Fibroblast of villous mesenchyme (primary cell): ENCODE measurements at regions not wholly inside any gene's neighbourhood (a gene's known extent, or its start where the extent isn't known, plus 50 kb on each side); places are given as distances from the start of the nearest gene placed in this dataset.
A peak's percentile ranks its signal among the peaks of the same experiment; 100 is the strongest.

Experiments used
- DNase-seq: peaks from one replicate; pipeline ENCODE4 v3.0.0-alpha.2; 2010; ENCODE audit warnings: low read depth
- H3K4me3 ChIP-seq: 2 replicates; pipeline ENCODE4 v1.5.1; 2011; ENCODE audit warnings: low read depth, mild to moderate bottlenecking, low read length
- TF ChIP-seq, protein P1 (sequence below): IDR thresholded peaks from 2 replicates; pipeline ENCODE4 v1.5.1; 2012; ENCODE audit warnings: low read depth, mild to moderate bottlenecking, low read length; ENCODE audit not compliant: insufficient read depth

DNA sequence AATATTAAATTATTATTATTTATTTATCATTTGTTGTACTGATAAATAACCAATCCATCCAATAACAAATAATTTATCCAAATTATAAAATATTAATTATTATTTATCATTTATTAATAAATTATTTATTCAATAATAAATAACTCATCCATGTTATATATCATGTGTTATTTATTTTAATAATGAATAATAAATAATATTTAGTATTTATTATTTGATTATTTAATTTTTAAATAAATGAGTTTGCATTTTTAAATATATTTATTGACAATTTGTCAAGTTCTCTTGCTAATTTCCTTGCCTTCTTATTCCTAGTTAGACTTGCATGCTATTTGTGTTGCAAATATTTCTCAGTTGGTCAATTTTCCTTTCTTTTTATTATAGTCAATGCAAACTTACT is 995.4 kb downstream of the TSN start:
- H3K4me3 ChIP-seq, result no peak overlapping the region
- no peak for DNase-seq
- TF ChIP-seq, protein P1, sequence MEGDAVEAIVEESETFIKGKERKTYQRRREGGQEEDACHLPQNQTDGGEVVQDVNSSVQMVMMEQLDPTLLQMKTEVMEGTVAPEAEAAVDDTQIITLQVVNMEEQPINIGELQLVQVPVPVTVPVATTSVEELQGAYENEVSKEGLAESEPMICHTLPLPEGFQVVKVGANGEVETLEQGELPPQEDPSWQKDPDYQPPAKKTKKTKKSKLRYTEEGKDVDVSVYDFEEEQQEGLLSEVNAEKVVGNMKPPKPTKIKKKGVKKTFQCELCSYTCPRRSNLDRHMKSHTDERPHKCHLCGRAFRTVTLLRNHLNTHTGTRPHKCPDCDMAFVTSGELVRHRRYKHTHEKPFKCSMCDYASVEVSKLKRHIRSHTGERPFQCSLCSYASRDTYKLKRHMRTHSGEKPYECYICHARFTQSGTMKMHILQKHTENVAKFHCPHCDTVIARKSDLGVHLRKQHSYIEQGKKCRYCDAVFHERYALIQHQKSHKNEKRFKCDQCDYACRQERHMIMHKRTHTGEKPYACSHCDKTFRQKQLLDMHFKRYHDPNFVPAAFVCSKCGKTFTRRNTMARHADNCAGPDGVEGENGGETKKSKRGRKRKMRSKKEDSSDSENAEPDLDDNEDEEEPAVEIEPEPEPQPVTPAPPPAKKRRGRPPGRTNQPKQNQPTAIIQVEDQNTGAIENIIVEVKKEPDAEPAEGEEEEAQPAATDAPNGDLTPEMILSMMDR, result no peak

DNA sequence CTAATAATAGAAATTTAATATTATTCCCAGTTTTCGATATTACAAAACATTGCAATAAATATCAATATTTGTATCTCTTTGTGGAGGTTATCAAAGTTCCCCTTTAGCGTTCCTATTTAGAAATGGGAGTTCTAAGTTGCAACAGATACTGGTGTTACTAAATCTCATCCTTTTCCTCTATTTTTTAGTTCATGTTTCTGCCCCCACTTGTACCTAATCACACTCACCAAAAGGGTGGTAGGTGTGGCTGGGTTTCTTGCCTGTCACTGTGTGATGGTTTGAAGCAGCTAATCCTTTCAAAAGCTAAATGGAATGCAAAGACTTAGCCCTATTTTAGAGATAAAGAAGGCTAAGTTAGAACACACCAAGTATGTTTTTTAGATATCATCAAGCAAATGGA is 997.9 kb downstream of the TSN start:
- H3K4me3 ChIP-seq, result no peak overlapping the region
- TF ChIP-seq, protein P1, result no peak
- DNase-seq, result peak; percentile 37

DNA sequence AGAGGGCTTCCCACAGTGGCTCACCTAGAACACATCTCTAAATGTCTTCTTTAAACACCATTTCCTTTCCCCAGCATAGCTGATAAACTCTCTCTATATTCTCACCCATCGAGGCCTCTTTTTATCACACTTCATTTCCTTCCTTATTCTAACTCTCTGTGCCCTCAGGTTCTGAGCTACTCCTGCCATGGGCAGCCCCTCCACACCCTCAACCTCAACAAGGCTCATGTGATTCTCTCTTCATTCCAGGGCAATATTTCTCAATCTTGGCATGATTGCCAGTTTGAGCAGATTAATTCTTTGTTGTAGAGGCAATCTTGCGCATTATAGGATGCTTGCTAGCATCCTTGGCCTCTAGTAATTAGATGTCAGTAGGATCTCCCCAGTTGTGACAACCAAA is 999.1 kb downstream of the TSN start:
- TF ChIP-seq, protein P1, result no peak
- H3K4me3 ChIP-seq, result no peak overlapping the region
- no peak for DNase-seq

DNA sequence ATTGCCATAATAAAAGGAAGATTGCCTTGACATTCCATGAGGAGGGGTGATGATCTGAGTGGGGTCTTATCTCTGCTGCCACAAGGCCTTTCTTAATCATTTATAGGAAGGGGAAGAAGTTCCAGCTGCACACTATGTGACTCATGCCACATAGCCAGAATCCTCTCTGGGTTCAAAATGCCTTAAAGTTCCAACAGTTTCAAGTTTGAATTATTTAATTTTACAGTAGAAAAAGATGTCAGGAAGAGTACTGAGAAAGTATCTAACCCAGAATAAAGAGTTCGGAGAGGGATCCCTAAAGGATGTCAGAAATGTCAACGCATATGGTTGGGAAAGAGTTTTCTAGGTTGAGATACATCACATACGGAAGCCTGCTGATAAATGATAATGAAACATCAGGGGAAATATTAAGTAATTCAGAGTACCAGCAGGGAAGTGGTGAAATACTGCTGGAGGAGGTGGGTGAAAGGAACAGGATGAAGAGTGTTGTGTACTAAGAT is 999.9 kb downstream of the TSN start:
- TF ChIP-seq, protein P1, result no peak
- no peak overlapping the region for H3K4me3 ChIP-seq
- DNase-seq, result peak; percentile 79

DNA sequence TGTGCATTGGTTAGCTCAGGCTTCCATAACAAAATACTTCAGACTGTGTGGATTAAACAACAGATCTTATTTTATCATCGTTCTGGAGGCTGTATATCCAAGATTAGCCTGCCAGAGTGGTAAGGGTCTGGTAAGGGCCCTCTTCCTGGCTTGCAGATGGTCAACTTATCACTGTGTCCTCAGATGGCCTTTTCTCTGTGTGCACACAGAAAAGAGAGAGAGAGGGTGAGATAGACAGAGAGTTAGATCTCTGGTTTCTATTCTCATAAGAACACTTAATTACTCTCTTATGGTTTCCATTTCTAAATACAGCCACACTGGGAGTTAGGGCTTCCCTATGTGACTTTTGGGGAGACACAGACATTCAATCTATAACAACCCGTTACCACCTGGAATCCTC is 1003.5 kb downstream of the TSN start:
- TF ChIP-seq, protein P1, result no peak
- DNase-seq, result no peak
- no peak overlapping the region for H3K4me3 ChIP-seq

DNA sequence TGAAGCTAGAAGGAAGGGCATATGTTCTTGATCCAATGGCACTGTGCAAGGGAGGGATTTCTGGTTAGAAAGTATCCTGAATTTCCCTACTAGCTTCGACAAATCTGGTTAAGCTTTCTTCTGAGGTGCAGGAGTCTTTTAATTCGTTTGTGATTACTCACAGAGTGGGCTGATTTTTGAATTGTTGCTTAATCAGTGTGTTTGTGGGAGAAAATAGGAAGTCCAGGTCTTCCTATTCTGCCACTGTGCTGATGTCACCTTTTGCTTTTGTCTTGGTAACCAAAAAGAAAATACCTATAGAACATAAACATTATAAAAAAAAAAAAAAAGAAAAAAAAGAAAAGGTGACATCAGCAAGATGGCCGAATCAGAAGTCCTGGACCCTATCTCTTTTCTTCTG is 1008.6 kb downstream of the TSN start:
- TF ChIP-seq, protein P1, result no peak
- H3K4me3 ChIP-seq, result no peak overlapping the region
- DNase-seq, result no peak

DNA sequence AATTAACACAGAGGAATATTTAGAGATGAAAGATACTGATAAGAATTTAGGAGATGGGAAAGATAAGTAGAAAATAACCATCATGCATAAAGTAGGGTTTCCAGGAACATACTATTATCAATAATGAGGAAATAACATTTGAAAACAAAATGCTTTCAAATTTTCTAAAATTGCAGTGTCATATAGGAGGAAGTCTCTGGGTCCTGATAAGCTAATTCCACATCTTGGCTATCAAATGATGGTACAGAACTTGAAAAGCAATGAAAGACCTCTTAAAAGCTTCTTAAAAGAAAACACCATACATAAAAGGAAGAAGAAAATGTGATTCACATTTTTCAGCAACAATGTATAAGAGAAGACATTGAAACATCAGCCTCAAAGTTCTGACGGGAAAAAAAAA is 1024.8 kb downstream of the TSN start:
- TF ChIP-seq, protein P1, result no peak
- H3K4me3 ChIP-seq, result no peak overlapping the region
- no peak for DNase-seq
